ENCODE measurements at regions not wholly inside any gene's neighbourhood (a gene's known extent, or its start where the extent isn't known, plus 50 kb on each side); places are given as distances from the start of the nearest gene placed in this dataset.

GRCh38 chr5:54748527-54748926 is 231.0 kb downstream of the SNX18 start:
- Histone ChIP-seq H3K4me1 (ENCODE audit: low read length) (peaks cover 32% of the 10 kb centered on the region), H3K79me2 (ENCODE audit: low read length) (no peaks in the 10 kb centered on the region), H4K20me1 (ENCODE audit: insufficient read depth, low read length) (no peaks in the 10 kb centered on the region), H3K9me2 (replicated peaks; ENCODE audit: insufficient read depth, low read length) (no peaks in the 10 kb centered on the region), H3K27ac (ENCODE audit: low read length) (no peak overlapping the region), H3K4me2 (ENCODE audit: low read depth, low read length) (no peak overlapping the region), H3K4me3 (ENCODE audit: low read length) (no peak overlapping the region), H3K36me3 (replicated peaks; ENCODE audit: insufficient read depth, low read length) (no peaks in the 10 kb centered on the region), H3K27me3 (replicated peaks; ENCODE audit: insufficient read depth, low read length) (no peaks in the 10 kb centered on the region), H3F3A (ENCODE audit: insufficient read depth, low read length) (peaks cover 12% of the 10 kb centered on the region), H3K9ac (ENCODE audit: low read length) (no peak overlapping the region), H2AFZ (ENCODE audit: low read length) (no peak overlapping the region), H3K9me3 (replicated peaks; ENCODE audit: insufficient read depth, low read length) (no peaks in the 10 kb centered on the region)
- no peak for DNase-seq
- TF ChIP-seq EZH2 (optimal IDR thresholded peaks at IDR 0.05; ENCODE audit: low read depth, low read length) (no peak), CTCF (IDR thresholded peaks at IDR 0.05; ENCODE audit: low read length) (no peak), EZH2phosphoT487 (IDR thresholded peaks at IDR 0.05; ENCODE audit: low read length) (no peak)

GRCh38 chr5:54746777-54747398 is 229.3 kb downstream of the SNX18 start:
- no peak overlapping the region for H3K4me3 ChIP-seq (ENCODE audit: low read length)
- TF ChIP-seq EZH2phosphoT487 (IDR thresholded peaks at IDR 0.05; ENCODE audit: low read length): no peak
- no peak for TF ChIP-seq CTCF (IDR thresholded peaks at IDR 0.05; ENCODE audit: low read length)
- no peak for TF ChIP-seq EZH2 (optimal IDR thresholded peaks at IDR 0.05; ENCODE audit: low read depth, low read length)
- H2AFZ ChIP-seq (ENCODE audit: low read length): no peak overlapping the region
- no peaks in the 10 kb centered on the region for H3K36me3 ChIP-seq (replicated peaks; ENCODE audit: insufficient read depth, low read length)
- no peak overlapping the region for H3K9ac ChIP-seq (ENCODE audit: low read length)
- H3K9me3 ChIP-seq (replicated peaks; ENCODE audit: insufficient read depth, low read length): no peaks in the 10 kb centered on the region
- no peaks in the 10 kb centered on the region for H3K9me2 ChIP-seq (replicated peaks; ENCODE audit: insufficient read depth, low read length)
- no peak for DNase-seq
- H3K27me3 ChIP-seq (replicated peaks; ENCODE audit: insufficient read depth, low read length): no peaks in the 10 kb centered on the region
- peaks cover 22% of the 10 kb centered on the region for H3F3A ChIP-seq (ENCODE audit: insufficient read depth, low read length)
- H3K79me2 ChIP-seq (ENCODE audit: low read length): no peaks in the 10 kb centered on the region
- H3K27ac ChIP-seq (ENCODE audit: low read length): no peak overlapping the region
- H4K20me1 ChIP-seq (ENCODE audit: insufficient read depth, low read length): no peaks in the 10 kb centered on the region
- peaks cover 38% of the 10 kb centered on the region for H3K4me1 ChIP-seq (ENCODE audit: low read length)
- no peak overlapping the region for H3K4me2 ChIP-seq (ENCODE audit: low read depth, low read length)

- TF ChIP-seq CTCF (IDR thresholded peaks at IDR 0.05; ENCODE audit: low read length) (no peak), EZH2phosphoT487 (IDR thresholded peaks at IDR 0.05; ENCODE audit: low read length) (no peak), EZH2 (optimal IDR thresholded peaks at IDR 0.05; ENCODE audit: low read depth, low read length) (no peak)
- no peaks in the 10 kb centered on the region for H3K79me2 ChIP-seq (ENCODE audit: low read length)
- DNase-seq: no peak
- no peak overlapping the region for H3K9ac ChIP-seq (ENCODE audit: low read length)
- no peak overlapping the region for H3K4me2 ChIP-seq (ENCODE audit: low read depth, low read length)
- H3K4me3 ChIP-seq (ENCODE audit: low read length): no peak overlapping the region
- no peak overlapping the region for H3K27ac ChIP-seq (ENCODE audit: low read length)
- no peak overlapping the region for H2AFZ ChIP-seq (ENCODE audit: low read length)
- no peaks in the 10 kb centered on the region for H3K27me3 ChIP-seq (replicated peaks; ENCODE audit: insufficient read depth, low read length)
- H3K4me1 ChIP-seq (ENCODE audit: low read length): peaks cover 38% of the 10 kb centered on the region
- H3K9me3 ChIP-seq (replicated peaks; ENCODE audit: insufficient read depth, low read length): no peaks in the 10 kb centered on the region
- H4K20me1 ChIP-seq (ENCODE audit: insufficient read depth, low read length): no peaks in the 10 kb centered on the region
- H3F3A ChIP-seq (ENCODE audit: insufficient read depth, low read length): peaks cover 22% of the 10 kb centered on the region
- no peaks in the 10 kb centered on the region for H3K36me3 ChIP-seq (replicated peaks; ENCODE audit: insufficient read depth, low read length)
- no peaks in the 10 kb centered on the region for H3K9me2 ChIP-seq (replicated peaks; ENCODE audit: insufficient read depth, low read length)
Observed at GRCh38 chr5:54746346-54746745, 228.8 kb downstream of the SNX18 start.
